Tibial artery (tissue), 4 donors: ENCODE measurements at regions not wholly inside any gene's neighbourhood (a gene's known extent, or its start where the extent isn't known, plus 50 kb on each side); places are given as distances from the start of the nearest gene placed in this dataset.

Experiments used
- DNase-seq, 2 donors: peaks; one replicate each; pipeline ENCODE4 v3.0.0-alpha.2; 2019
- H3K27ac ChIP-seq, 2 donors: fragments of 200-600 bp; sonication (generic) in 1 of 2; 1 replicate in 1 of 2; 2 replicates in 1 of 2; pipeline ENCODE4 v1.5.1; 2018 to 2019; ENCODE audit warnings: mild to moderate bottlenecking in 1 of 2
- H3K27me3 ChIP-seq, 2 donors: fragments of 200-600 bp; sonication (generic) in 1 of 2; one replicate each; pipeline versions ENCODE4 v1.5.1 to v1.6.0; 2016 to 2019
- H3K36me3 ChIP-seq, 3 donors: fragments of 200-600 bp; sonication (generic) in 2 of 3; one replicate each; pipeline ENCODE4 v1.5.1; 2016 to 2019; ENCODE audit warnings: mild to moderate bottlenecking in 2 of 3
- H3K4me1 ChIP-seq, 4 donors: fragments of 200-600 bp; sonication (generic) in 2 of 4; 1 replicate in 3 of 4; 2 replicates in 1 of 4; pipeline ENCODE4 v1.5.1; 2016 to 2019
- H3K4me3 ChIP-seq, 2 donors: fragments of 200-600 bp; sonication (generic) in 1 of 2; 1 replicate in 1 of 2; 2 replicates in 1 of 2; pipeline ENCODE4 v1.5.1; 2018 to 2019; ENCODE audit warnings: mild to moderate bottlenecking in 2 of 2
- H3K9me3 ChIP-seq, 3 donors: fragments of 200-600 bp; sonication (generic) in 1 of 3; one replicate each; pipeline ENCODE4 v1.5.1; 2016 to 2019
- CTCF ChIP-seq, 2 experiments: fragments of 200-600 bp in 1 of 2; fragments of 450-650 bp in 1 of 2; IDR thresholded peaks; one replicate each; pipeline ENCODE4 v1.5.1; 2017 to 2019; ENCODE audit warnings: antibody characterized with exemption in 2 of 2, mild to moderate bottlenecking in 1 of 2, moderate library complexity in 1 of 2
- intact Hi-C: fragments of 100-400 bp; cut with DNase I; formaldehyde crosslinking; loops from one replicate; pipeline ENCODE4 v1.15.0; 2023; ENCODE audit warnings: low total_unique reads

- H3K4me3 ChIP-seq, result no peak overlapping the region
- no peak for TF ChIP-seq CTCF (IDR thresholded peaks at IDR 0.05)
- DNase-seq, result no peak
- peaks cover 0 to 28% (median 2%) of the 10 kb centered on the region in 4 donors for H3K4me1 ChIP-seq
- no peaks in the 10 kb centered on the region for H3K9me3 ChIP-seq
- H3K36me3 ChIP-seq, result no peaks in the 10 kb centered on the region
- no peak overlapping the region for H3K27ac ChIP-seq
- intact Hi-C loops, result no loop called here
- no peaks in the 10 kb centered on the region for H3K27me3 ChIP-seq
Observed at GRCh38 chr9:18188971-18189370, 285.0 kb upstream of the ADAMTSL1 start.

GRCh38 chr9:18189871-18190670 lies 283.9 kb upstream of the ADAMTSL1 start:
- no peak for TF ChIP-seq CTCF (IDR thresholded peaks at IDR 0.05)
- intact Hi-C loops, result no loop called here
- H3K27me3 ChIP-seq, result no peaks in the 10 kb centered on the region
- no peak overlapping the region for H3K4me3 ChIP-seq
- H3K4me1 ChIP-seq, result peaks cover 0 to 21% (median 4%) of the 10 kb centered on the region in 4 donors
- H3K9me3 ChIP-seq, result no peaks in the 10 kb centered on the region
- no peaks in the 10 kb centered on the region for H3K36me3 ChIP-seq
- DNase-seq, result no peak
- H3K27ac ChIP-seq, result no peak overlapping the region

GRCh38 chr9:18190671-18191374 lies 283.1 kb upstream of the ADAMTSL1 start:
- DNase-seq, result no peak
- no peak for TF ChIP-seq CTCF (IDR thresholded peaks at IDR 0.05)
- H3K9me3 ChIP-seq, result no peaks in the 10 kb centered on the region
- H3K4me1 ChIP-seq, result peaks cover 0 to 21% (median 4%) of the 10 kb centered on the region in 4 donors
- no peak overlapping the region for H3K27ac ChIP-seq
- H3K4me3 ChIP-seq, result no peak overlapping the region
- intact Hi-C loops, result no loop called here
- H3K27me3 ChIP-seq, result no peaks in the 10 kb centered on the region
- no peaks in the 10 kb centered on the region for H3K36me3 ChIP-seq

- no peak for DNase-seq
- no peak for TF ChIP-seq CTCF (IDR thresholded peaks at IDR 0.05)
- no peaks in the 10 kb centered on the region for H3K27me3 ChIP-seq
- intact Hi-C loops, result no loop called here
- no peaks in the 10 kb centered on the region for H3K36me3 ChIP-seq
- no peaks in the 10 kb centered on the region for H3K9me3 ChIP-seq
- no peak overlapping the region for H3K27ac ChIP-seq
- H3K4me3 ChIP-seq, result no peak overlapping the region
- peaks cover 0 to 20% (median 4%) of the 10 kb centered on the region in 4 donors for H3K4me1 ChIP-seq
Observed at GRCh38 chr9:18194316-18194715, 279.6 kb upstream of the ADAMTSL1 start.

- no peak overlapping the region for H3K27ac ChIP-seq
- peaks cover 0 to 11% (median 4%) of the 10 kb centered on the region in 4 donors for H3K4me1 ChIP-seq
- no peaks in the 10 kb centered on the region for H3K36me3 ChIP-seq
- no peaks in the 10 kb centered on the region for H3K9me3 ChIP-seq
- no peak for TF ChIP-seq CTCF (IDR thresholded peaks at IDR 0.05)
- no peak overlapping the region for H3K4me3 ChIP-seq
- no peaks in the 10 kb centered on the region for H3K27me3 ChIP-seq
- intact Hi-C loops, result no loop called here
- DNase-seq, result no peak
Observed at GRCh38 chr9:18195223-18195622, 278.7 kb upstream of the ADAMTSL1 start.
